RKO (cell line): ENCODE measurements at regions not wholly inside any gene's neighbourhood (a gene's known extent, or its start where the extent isn't known, plus 50 kb on each side); places are given as distances from the start of the nearest gene placed in this dataset.

Experiments used
- DNase-seq: peaks from one replicate; pipeline ENCODE4 v3.0.0-alpha.2; 2016; ENCODE audit warnings: low spot score

DNA sequence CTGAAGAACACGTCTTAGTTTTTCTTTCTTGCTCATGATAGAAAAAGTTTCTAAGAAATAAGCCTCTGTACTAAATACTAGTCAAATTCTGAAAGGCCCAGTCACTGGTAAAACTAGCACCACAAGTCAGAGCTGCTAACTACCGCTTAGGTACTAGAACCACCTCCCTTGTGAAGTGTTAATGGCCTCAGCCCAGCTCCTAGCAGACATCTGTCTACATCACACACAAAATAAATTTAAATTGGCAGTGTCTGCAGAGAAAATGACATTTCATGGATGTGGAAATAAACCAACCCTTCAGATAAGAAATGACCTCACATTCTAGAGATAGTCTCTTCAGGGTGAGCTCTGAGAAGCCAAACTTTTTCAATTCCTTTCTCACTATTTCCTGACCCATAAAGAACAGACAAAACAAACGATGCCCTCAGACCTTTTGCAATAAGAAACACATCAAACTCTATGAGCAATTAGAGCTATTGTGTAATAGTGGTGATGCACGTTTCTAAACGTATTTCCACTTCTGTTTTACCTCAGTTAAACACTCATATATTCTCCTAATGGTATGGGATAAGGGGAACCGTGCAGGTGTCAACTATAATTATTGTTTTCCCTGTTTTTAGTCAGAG lies 70.3 kb upstream of the DSG1 start:
- no peak for DNase-seq

DNA sequence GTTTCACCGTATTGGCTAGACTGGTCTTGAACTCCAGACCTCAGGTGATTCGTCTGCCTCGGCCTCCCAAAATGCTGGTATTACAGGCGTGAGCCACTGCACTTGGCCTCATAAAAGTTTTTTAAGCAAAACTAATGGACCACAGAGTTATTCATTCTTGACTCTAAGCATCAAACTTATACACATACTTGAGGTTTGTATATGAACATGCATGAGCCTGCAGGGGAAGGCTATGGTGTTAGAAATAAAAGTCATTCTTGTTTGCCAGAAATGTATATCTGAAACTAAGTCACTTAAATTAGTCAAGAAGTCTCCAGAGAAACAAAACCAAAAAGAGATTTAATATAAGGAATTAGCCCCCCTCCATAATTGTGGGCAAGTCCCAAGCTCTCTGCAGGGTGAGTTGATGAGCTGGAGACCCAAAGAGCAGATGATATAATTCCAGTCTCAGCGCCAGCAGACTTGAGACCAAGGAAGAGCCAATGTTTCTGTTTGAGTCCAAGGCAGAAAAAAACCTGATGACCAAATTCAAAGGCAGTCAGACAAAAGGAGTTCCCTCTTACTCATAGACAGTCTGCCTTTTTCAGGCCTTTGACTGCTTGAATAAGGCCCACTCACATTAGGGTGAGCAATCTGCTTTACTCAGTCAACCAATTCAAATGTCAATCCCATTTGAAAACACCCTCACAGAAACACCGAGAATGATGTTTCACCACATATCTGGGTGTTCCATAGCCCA lies 69.0 kb upstream of the DSG1 start:
- peak; percentile 29 for DNase-seq

GRCh38 chr18:31250902-31251301 lies 67.1 kb upstream of the DSG1 start:
- no peak for DNase-seq

GRCh38 chr18:31252522-31252921 lies 65.4 kb upstream of the DSG1 start:
- no peak for DNase-seq

- DNase-seq: no peak
Observed at GRCh38 chr18:31255953-31256352, 62.0 kb upstream of the DSG1 start.

- DNase-seq: no peak
Observed at GRCh38 chr18:31258789-31259188, 59.2 kb upstream of the DSG1 start.

- DNase-seq: no peak
Observed at GRCh38 chr18:31261792-31262582, 56.0 kb upstream of the DSG1 start.

DNA sequence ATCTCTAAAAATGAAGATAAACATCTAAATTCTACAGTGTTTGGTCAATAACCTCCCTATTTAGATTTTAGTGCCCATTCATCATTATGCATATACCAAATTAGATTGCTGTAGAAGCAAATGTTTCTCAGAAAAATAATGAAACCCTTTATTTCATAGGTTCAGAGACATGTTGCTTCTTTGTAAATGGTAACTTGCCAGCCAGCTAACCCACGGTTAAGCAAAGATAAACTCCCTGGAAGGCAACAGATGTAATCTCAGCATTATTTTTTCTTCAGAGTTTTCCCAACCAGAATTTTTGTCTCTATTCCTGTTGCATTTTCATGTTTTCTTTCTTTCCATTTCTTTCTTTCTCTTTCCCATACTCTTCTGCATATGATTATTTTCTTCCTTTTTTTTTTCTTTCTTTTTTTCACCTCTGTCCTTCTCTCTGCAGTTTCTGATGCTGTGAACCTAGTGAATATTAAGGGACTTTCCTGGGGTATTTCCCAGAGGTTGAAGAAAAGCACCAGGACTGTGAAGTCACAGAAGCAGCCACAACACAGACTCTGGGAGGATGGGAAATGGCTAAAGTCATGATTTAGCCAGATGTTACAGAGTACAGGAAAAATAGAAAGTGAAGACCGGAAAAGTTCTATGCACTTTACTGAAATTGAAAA lies 50.0 kb upstream of the DSG1 start:
- no peak for DNase-seq
